ENCODE measurements at regions not wholly inside any gene's neighbourhood (a gene's known extent, or its start where the extent isn't known, plus 50 kb on each side); places are given as distances from the start of the nearest gene placed in this dataset.

DNA sequence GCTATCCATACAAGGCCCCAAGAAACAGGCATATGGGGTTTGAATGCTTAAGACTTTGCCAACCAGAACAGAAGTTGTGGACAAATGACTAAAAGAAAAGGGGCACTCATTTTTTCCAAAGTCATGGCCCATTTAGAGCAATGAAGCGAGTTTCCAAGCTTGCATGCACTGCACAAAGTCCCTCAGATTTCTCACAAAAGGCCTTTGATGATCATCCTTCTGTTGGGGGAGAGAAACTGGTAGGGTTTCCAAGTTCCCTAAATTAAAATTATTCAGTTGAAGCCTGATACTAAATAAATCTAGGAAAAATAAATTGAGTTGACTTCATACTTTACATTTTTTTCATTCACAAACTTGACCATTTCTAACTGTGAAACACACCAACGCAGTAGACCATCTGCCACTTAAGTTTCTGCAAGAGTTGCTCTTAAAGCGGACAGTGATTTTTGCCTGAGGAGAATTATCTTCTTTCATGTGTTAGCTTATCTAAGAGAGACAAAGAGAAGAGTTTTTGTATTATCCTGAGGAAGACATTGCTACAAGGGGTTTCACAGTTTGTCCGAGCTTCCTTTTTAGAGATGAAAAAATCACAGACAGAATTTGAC is 139.2 kb downstream of the SEC16B start:
- TF ChIP-seq, protein P1, sequence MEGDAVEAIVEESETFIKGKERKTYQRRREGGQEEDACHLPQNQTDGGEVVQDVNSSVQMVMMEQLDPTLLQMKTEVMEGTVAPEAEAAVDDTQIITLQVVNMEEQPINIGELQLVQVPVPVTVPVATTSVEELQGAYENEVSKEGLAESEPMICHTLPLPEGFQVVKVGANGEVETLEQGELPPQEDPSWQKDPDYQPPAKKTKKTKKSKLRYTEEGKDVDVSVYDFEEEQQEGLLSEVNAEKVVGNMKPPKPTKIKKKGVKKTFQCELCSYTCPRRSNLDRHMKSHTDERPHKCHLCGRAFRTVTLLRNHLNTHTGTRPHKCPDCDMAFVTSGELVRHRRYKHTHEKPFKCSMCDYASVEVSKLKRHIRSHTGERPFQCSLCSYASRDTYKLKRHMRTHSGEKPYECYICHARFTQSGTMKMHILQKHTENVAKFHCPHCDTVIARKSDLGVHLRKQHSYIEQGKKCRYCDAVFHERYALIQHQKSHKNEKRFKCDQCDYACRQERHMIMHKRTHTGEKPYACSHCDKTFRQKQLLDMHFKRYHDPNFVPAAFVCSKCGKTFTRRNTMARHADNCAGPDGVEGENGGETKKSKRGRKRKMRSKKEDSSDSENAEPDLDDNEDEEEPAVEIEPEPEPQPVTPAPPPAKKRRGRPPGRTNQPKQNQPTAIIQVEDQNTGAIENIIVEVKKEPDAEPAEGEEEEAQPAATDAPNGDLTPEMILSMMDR (IDR thresholded peaks at IDR 0.05; ENCODE audit: control extremely low read depth, extremely low read depth, low read depth, missing control alignments) = no peak
- CTCF ChIA-PET = no interaction called here
- POLR2A ChIA-PET = no interaction called here
- DNase-seq (ENCODE audit: extremely low spot score) = no peak

DNA sequence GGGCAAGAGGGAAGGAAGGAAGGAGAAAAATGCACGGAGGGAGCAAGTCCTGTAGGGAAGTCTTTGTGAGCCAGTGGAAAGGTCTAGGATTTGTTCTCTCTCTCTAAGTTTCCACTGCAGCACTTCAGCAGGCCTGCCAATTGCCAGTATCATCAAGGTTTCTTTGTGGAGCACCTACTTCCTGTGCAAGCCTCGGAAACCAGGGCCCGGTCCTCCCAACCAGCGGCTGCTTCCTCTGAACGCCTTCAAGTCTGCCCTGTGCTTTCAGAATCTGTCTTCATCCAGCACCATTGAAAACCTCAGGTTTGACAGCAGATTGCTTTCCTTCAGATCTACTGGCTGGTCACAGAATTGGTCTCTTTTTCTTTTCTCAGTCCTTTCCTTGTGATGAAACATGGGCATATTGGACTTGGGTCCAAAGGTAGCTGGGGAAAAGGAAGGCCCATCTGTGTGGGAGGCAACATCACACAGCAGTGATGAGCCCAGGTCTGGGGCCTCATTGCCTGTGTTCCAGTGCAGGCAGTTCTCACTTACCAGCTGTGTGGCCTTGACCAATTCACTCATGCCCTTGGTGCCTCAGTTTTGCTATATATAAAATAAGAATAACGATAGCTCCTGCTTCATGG is 144.5 kb downstream of the SEC16B start:
- ChIA-PET CTCF (no interaction called here), POLR2A (no interaction called here)
- no peak for DNase-seq (ENCODE audit: extremely low spot score)
- TF ChIP-seq, protein P1 (IDR thresholded peaks at IDR 0.05; ENCODE audit: control extremely low read depth, extremely low read depth, low read depth, missing control alignments) = no peak

DNA sequence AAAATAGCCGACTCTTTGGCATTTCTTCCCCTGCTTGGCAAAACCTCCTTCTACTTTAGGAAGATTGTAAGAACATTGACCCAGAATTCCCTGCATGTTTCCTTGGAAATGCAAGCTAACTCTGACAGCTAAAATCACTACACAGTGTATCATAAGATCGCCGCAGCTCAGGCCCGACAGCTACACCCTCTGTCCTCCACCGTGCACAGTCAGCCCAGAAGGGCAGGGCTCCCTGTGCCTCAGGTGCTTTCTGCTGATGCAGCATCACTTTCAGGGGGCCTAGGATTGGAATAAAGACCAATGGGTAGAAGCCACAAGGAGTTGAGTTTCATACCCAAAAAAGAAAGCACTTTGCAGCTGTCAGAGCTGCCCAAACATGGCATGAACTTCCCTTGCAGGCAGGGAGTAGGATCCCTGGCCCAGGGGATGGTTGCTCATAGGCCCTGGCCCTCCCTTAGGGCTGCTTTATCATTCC is 145.3 kb downstream of the SEC16B start:
- CTCF ChIA-PET = no interaction called here
- DNase-seq (ENCODE audit: extremely low spot score) = no peak
- TF ChIP-seq, protein P1 (IDR thresholded peaks at IDR 0.05; ENCODE audit: control extremely low read depth, extremely low read depth, low read depth, missing control alignments) = no peak
- POLR2A ChIA-PET = no interaction called here

DNA sequence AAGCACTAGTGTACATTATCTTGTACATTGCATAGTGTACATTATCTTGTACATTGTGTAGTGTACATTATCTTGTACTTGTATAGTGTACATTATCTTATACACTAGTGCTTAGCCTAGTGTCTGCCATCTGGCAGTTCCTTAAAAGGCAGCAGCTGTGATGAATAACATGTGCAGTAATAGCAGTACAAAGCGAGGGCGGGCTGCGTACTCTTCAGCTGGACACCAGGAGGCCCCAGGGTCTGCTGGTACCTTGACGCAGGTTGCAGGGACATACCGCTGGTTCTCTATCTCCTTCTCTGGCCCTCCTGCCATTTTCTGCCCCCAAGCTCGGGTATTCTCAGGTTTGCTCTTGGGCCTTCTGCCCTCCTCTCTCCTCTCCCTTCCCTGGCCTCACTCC is 149.6 kb downstream of the SEC16B start:
- TF ChIP-seq, protein P1 (IDR thresholded peaks at IDR 0.05; ENCODE audit: control extremely low read depth, extremely low read depth, low read depth, missing control alignments) = no peak
- ChIA-PET POLR2A (no interaction called here), CTCF (interaction anchor here (0.9 to 1.3 kb wide), 2 partner anchors 9 to 10 kb away, joined by 3 read pairs; no protein-coding TSS in a partner anchor)
- DNase-seq (ENCODE audit: extremely low spot score) = no peak

DNA sequence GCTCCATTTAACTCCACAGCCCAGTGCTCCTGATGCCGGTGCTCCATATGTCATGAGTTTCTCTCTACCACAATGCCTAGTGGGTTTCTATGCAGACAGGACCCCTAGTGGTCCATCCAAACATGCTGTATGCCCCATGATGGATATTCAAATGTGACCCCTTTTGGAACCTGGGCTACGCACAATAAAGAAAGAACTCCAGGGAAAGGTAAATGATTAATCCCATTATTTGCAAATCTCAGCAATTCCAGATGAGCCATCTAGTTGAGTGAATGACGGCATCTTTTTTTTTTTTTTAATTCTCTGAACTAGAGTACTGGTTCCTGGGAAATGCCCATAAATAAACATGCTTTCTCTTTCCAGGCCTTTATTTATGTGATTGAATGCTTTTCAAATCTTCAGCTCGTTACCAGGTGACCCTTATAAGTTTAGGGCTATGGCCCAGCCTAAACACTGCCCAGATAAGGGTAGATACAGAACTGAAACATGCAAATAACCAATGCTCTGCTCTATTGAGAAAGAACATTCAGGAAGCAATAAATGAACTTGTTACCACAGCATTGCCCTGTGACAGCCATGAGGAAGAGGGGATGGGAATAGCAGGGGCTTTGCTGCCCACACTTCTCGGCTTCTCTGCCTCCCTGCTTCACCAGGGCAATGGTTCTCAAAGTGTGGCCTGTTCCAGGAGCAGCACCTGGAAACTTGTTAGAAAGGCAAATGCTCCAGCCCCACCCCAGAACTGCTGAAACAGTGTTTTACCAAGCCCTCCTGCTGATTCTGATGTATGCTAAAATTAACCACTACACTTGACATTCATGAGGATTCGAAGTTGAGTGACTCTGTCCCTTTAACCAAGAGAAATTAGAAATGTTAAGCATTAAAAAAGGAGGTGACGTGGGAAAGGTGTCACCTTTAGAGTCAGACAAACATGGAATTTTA is 151.7 kb downstream of the SEC16B start:
- POLR2A ChIA-PET = no interaction called here
- peak; percentile 21 for DNase-seq (ENCODE audit: extremely low spot score)
- TF ChIP-seq, protein P1 (IDR thresholded peaks at IDR 0.05; ENCODE audit: control extremely low read depth, extremely low read depth, low read depth, missing control alignments) = no peak
- CTCF ChIA-PET = interaction anchor here (1.3 kb wide), 1 partner anchor 9 kb away, joined by 3 read pairs; no protein-coding TSS in a partner anchor

DNA sequence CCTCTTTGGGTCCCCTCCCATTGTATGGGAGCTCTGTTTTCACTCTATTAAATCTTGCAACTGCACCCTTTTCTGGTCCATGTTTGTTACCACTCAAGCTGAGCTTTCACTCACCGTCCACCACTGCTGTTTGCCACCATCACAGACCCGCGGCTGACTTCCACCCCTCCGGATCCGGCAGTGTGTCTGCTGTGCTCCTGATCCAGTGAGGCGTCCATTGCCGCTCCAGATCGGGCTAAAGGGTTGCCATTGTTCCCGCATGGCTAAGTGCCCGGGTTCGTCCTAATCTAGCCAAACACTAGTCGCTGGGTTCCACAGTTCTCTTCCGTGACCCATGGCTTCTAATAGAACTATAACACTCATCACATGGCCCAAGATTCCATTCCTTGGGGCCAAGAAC is 157.2 kb downstream of the SEC16B start:
- CTCF ChIA-PET = no interaction called here

More for the DNA sequence above, 157.2 kb downstream of the SEC16B start:
- DNase-seq (ENCODE audit: extremely low spot score) = no peak
- POLR2A ChIA-PET = no interaction called here
- TF ChIP-seq, protein P1 (IDR thresholded peaks at IDR 0.05; ENCODE audit: control extremely low read depth, extremely low read depth, low read depth, missing control alignments) = no peak
